Activated B cell treated with CpG ODN at 0.5 μM for 24 hours (primary cell): ENCODE measurements at regions not wholly inside any gene's neighbourhood (a gene's known extent, or its start where the extent isn't known, plus 50 kb on each side); places are given as distances from the start of the nearest gene placed in this dataset.

Experiments
- ATAC-seq: fragments of 200-7000 bp; cut with Tn5 transposase; one replicate; pipeline ENCODE4 v1.10.0; 2021; ENCODE audit warnings: low read depth, mild to moderate bottlenecking, moderate library complexity
- CTCF ChIA-PET: fragments of 350-600 bp; sonication (Branson Sonifier 250); formaldehyde crosslinking; loops from one replicate; lab custom pipeline; 2021; ENCODE audit warnings: antibody characterized with exemption; lab: Charles Lee
- POLR2A ChIA-PET: fragments of 350-600 bp; sonication (Branson Sonifier 250); formaldehyde crosslinking; loops from one replicate; lab custom pipeline; 2021; ENCODE audit warnings: antibody characterized with exemption; lab: Charles Lee
- DNase-seq: peaks from one replicate; pipeline ENCODE4 v3.0.0; 2022
- H3K27ac Mint-ChIP-seq: one replicate; pipeline ENCODE4 v1.8.0; 2020; ENCODE audit warnings: mixed read lengths
- H3K27me3 Mint-ChIP-seq: one replicate; pipeline ENCODE4 v1.8.0; 2021; ENCODE audit warnings: mixed read lengths
- H3K36me3 Mint-ChIP-seq: one replicate; pipeline ENCODE4 v1.8.0; 2021; ENCODE audit warnings: low read depth, mixed read lengths
- H3K4me1 Mint-ChIP-seq: one replicate; pipeline ENCODE4 v1.8.0; 2021; ENCODE audit warnings: mixed read lengths
- H3K4me3 Mint-ChIP-seq: one replicate; pipeline ENCODE4 v1.8.0; 2020; ENCODE audit warnings: mild to moderate bottlenecking, mixed read lengths
- H3K9me3 Mint-ChIP-seq: one replicate; pipeline ENCODE4 v1.8.0; 2020; ENCODE audit warnings: mixed read lengths
- intact Hi-C: fragments of 100-400 bp; cut with micrococcal nuclease; formaldehyde crosslinking; loops from one replicate; pipeline ENCODE4 v1.15.1; 2024
- TF ChIP-seq, protein P1 (sequence below): fragments of 200-600 bp; IDR thresholded peaks from one replicate; pipeline ENCODE4 v1.8.0; 2022; ENCODE audit warnings: antibody characterized with exemption, mild to moderate bottlenecking

- H3K27me3 Mint-ChIP-seq, result no peaks in the 10 kb centered on the region
- H3K4me1 Mint-ChIP-seq, result no peaks in the 10 kb centered on the region
- no peak overlapping the region for H3K4me3 Mint-ChIP-seq
- intact Hi-C loops, result no loop called here
- no peaks in the 10 kb centered on the region for H3K36me3 Mint-ChIP-seq
- H3K27ac Mint-ChIP-seq, result no peak overlapping the region
- no peak for ATAC-seq
- CTCF ChIA-PET, result no interaction called here
- no peaks in the 10 kb centered on the region for H3K9me3 Mint-ChIP-seq
- DNase-seq, result no peak
- POLR2A ChIA-PET, result no interaction called here
- TF ChIP-seq, protein P1, sequence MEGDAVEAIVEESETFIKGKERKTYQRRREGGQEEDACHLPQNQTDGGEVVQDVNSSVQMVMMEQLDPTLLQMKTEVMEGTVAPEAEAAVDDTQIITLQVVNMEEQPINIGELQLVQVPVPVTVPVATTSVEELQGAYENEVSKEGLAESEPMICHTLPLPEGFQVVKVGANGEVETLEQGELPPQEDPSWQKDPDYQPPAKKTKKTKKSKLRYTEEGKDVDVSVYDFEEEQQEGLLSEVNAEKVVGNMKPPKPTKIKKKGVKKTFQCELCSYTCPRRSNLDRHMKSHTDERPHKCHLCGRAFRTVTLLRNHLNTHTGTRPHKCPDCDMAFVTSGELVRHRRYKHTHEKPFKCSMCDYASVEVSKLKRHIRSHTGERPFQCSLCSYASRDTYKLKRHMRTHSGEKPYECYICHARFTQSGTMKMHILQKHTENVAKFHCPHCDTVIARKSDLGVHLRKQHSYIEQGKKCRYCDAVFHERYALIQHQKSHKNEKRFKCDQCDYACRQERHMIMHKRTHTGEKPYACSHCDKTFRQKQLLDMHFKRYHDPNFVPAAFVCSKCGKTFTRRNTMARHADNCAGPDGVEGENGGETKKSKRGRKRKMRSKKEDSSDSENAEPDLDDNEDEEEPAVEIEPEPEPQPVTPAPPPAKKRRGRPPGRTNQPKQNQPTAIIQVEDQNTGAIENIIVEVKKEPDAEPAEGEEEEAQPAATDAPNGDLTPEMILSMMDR, result no peak
These were observed 56.3 kb upstream of the ABI3BP start for GRCh38 chr3:101049532-101049931.

DNA sequence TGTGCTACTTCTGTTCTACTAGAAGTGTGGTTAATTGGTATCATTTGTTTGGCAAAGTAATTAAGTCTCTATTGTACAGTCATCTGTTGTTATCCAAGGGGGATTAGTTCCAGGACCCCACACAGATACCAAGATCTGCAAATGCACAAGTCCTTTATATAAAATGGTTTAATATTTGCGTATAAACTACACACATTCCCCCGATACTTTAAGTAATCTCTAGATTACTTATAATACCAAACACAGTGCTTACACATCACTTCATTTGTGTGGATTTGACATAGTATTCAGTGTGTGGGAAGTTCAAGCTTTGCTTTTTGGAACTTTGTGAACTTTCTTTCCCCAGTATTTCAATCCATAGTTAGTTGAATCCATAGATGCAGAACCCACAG lies 50.5 kb upstream of the ABI3BP start:
- Mint-ChIP-seq H3K27ac (no peak overlapping the region), H3K36me3 (no peaks in the 10 kb centered on the region), H3K27me3 (no peaks in the 10 kb centered on the region), H3K4me1 (no peaks in the 10 kb centered on the region), H3K4me3 (no peak overlapping the region), H3K9me3 (no peaks in the 10 kb centered on the region)
- ChIA-PET CTCF (no interaction called here), POLR2A (no interaction called here)
- DNase-seq (no peak), ATAC-seq (no peak)
- TF ChIP-seq, protein P1, result no peak
- intact Hi-C loops, result no loop called here

DNA sequence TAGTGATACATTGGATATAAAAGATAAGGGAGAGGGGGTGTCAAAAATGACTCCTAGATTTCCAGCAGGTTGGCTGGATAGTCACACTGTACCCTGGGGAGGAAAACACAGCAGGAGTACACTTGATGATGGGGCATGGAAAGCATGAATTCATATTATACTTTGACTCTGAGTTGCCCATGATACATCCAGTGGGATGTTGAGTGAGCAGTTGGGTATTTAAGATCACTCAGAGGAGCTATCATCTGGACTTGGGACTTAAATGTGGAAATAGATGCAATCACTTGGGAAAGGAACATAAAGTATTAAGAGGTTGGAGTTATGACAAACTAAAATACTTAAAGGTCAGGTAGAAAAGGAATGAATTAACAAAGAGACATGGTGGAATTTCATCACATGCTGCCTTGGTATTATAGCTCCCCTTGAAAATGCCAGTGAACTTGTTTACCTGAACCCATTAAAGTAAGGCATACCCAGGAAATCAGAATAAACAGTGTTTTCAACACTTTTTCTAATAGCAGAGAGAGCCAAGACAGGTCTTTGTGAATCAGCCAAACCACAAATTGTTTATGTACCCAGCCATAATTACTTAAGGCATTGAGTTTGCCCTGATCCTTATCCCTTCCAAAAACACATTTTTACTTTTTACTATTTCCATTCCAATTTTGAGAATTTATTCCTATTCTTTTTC lies 49.9 kb upstream of the ABI3BP start:
- intact Hi-C loops, result no loop called here
- no peak overlapping the region for H3K27ac Mint-ChIP-seq
- TF ChIP-seq, protein P1, result no peak
- DNase-seq (no peak), ATAC-seq (no peak)
- H3K36me3 Mint-ChIP-seq, result no peaks in the 10 kb centered on the region
- H3K27me3 Mint-ChIP-seq, result no peaks in the 10 kb centered on the region
- no peaks in the 10 kb centered on the region for H3K9me3 Mint-ChIP-seq
- ChIA-PET POLR2A (no interaction called here), CTCF (no interaction called here)
- no peaks in the 10 kb centered on the region for H3K4me1 Mint-ChIP-seq
- H3K4me3 Mint-ChIP-seq, result no peak overlapping the region
